Mucosa of gallbladder (tissue), 1 donor: ENCODE measurements at regions not wholly inside any gene's neighbourhood (a gene's known extent, or its start where the extent isn't known, plus 50 kb on each side); places are given as distances from the start of the nearest gene placed in this dataset.

Source experiments
- DNase-seq: peaks from one replicate; pipeline ENCODE4 v3.0.0-alpha.2; 2020; ENCODE audit warnings: low spot score
- donor health status: DM: no; HTN: no; CAD: no.

DNA sequence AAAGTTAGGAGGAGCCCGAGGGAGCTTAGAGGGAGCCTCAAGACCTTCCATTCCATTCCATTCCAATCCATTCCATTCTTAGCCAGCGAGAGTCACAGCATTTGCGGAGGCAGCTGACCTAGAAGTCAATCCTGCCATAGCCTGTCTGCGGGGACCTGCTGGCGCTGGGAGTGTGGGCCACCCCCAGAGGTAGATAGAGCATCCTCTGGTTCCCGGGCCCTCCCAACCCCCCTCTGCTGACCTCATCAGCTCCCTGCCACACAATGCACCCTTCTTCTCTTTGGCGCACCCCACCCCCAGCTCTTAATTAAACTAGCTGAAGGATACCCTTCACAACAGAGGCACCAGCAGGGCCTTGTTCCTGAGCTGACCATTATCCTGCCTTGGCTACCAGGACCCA lies 152.5 kb upstream of the ZMIZ1 start:
- DNase-seq, result no peak

- DNase-seq, result no peak
Measured at GRCh38 chr10:78919181-78919966, 149.4 kb upstream of the ZMIZ1 start.

DNA sequence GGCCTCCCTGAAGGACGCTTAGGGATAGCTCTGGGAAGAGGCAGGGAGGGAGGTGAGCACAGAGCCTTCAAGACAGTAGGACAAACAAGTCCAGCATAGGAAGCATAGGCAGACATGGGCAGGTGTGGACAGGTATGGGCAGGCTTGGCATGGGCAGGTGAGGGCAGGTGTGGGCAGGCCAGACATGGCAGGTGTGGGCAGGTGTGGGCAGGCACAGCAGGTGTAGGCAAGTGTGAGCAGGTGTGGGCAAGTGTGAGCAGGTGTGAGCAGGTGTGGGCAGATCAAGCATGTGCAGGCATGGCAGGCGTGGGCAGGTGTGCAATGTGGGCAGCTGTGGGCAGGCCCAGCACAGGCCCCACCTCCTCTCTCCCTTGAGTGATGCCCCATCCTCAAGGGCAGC lies 148.8 kb upstream of the ZMIZ1 start:
- no peak for DNase-seq

DNA sequence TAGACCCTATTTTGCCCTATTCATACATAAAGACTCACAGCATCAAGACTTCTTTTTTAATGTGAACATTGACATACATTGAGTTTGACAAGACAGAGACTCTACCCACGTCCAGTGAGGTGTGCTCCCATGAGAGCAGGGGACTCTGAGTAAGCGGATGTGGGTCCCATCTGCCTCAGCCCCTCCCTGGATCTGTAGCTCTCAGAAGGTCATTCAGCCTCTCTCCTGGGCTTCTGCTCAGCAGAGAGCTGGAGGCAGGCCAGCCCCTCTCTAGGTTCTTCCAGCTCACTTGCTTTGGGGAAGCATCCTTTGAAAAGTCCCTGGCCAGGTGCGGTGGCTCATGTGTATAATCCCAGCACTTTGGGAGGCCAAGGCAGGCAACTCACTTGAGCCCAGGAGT lies 146.9 kb upstream of the ZMIZ1 start:
- no peak for DNase-seq

- DNase-seq, result no peak
Measured at GRCh38 chr10:78923647-78924318, 145.0 kb upstream of the ZMIZ1 start.

DNA sequence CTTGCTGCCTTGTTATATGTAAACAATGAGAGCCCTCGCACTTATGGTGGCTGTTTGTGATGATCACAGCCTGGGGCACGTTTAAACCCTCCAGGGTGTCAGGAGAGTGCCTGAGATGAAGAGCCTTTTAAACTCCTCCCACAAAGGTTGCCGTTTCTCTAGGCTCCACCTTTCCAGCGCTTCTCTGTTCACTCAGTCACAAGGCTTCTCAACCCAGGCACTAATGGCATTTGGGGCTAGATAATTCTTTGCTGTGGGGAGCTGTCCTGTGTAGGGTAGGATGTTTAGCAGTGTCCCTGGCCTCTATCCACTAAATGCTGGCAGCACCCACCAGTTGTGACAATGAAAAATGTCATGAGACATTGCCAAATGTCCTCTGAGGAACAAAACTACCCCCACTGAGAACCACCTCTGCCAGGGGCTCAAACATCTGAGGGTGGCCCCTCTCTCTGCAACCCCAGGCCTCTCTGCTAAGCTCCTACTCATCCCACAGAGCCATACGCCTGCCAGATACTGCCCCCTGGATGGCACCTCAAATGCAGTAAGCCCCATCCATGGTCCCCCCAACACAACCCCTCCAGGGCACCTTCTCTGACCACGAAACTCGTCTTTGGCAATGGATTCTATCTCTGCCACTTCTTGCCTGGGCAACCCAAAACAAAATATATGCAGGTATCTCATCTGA lies 144.3 kb upstream of the ZMIZ1 start:
- no peak for DNase-seq

DNA sequence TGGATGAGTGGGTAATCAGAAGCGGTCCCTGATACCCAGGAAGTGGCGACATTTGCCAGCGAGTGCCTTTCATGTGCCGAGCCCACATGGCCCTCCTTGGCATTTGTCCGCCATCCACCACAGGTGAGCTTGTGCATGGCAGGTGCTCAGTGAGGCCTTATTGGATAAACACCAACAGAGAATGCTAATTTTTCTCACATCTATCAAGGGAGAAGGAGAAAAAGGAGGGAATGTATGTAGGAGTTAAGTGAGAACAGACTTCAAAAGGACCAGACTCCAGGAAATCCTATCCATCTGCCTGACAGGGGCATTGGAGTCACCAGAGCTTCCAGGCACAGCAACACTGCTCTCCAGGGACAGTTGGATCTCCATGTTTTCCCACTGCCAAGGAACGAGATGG lies 143.5 kb upstream of the ZMIZ1 start:
- DNase-seq, result no peak

DNA sequence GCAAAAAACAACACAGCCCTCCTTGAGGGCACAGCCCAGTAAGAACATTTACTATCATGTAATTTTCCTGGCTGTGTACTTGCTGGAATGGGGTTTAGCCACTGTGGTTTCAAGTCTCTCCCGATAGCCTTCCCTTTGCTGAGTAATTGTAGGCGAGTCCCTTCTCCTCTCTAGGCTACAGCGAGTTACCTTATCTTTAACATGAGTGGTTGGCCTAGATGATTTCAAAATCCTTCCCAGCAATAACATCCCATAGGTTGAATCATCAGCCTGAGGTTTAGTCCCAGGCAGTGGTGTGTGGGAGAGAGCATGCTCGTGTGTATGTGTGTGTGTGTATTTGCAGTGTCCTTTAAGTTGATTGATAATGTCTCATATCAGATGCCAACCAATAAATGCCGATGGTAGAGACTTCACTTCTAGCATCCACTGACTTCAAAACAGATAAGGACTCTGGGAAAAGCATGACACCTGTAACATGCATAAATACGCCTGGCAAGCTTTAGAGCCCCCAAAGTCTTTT lies 142.9 kb upstream of the ZMIZ1 start:
- DNase-seq, result no peak

GRCh38 chr10:78927257-78927995 lies 141.3 kb upstream of the ZMIZ1 start:
- no peak for DNase-seq

- no peak for DNase-seq
Measured at GRCh38 chr10:78928330-78928729, 140.4 kb upstream of the ZMIZ1 start.

- no peak for DNase-seq
Measured at GRCh38 chr10:78929541-78929940, 139.2 kb upstream of the ZMIZ1 start.

DNA sequence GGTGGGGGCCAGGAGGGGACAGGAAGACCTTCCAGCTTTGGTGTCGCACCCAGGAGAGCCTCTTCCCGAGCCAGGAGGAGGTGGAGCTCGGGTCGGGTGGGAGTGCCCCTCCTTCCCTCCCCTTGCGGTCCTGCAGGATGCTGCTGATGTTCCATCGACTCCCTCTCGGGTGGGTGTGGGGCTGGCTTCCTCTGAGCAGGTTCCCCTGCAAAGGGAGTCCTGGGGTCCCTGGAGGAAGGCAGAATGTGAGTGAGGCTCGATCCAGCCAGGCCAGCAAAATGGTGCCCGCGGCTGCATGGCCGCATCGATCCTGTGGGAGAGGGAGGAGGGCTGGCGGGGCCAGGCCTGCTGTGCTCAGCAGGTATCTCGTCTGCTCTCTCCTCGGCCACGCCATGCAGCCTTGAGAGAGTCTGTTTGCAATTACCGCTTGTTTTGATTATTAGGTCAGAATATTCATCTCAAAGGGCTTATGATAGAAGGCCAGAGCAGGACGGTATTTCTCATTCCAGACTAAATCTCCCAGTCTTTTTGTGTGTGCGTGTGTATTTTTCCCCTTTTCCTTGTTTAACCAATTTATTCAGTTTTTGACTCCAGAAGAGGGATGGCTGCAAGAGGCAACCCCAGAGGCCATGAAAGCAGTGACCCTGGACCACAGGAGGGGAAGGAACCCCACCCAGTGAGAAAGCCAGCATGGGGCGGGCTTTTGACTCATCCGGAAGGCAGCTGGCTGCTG lies 137.3 kb upstream of the ZMIZ1 start:
- DNase-seq, result peak; percentile 54

DNA sequence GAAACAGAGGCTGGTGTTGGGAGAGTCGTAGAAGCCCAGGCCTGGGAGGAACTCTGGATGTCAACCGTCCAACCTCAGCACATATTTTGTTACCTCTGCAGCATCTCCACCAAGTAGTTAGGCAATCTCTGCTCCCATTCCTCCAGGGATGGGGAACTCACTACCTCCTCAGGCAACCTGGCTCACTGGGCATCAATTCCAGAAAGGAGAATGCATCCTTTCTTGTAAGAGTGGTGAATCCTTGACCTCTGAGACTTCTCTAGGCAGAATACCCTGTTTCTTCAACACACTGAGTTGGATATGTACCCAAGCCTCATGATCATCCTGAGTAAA lies 136.7 kb upstream of the ZMIZ1 start:
- no peak for DNase-seq

GRCh38 chr10:78932861-78933260 lies 135.9 kb upstream of the ZMIZ1 start:
- no peak for DNase-seq

DNA sequence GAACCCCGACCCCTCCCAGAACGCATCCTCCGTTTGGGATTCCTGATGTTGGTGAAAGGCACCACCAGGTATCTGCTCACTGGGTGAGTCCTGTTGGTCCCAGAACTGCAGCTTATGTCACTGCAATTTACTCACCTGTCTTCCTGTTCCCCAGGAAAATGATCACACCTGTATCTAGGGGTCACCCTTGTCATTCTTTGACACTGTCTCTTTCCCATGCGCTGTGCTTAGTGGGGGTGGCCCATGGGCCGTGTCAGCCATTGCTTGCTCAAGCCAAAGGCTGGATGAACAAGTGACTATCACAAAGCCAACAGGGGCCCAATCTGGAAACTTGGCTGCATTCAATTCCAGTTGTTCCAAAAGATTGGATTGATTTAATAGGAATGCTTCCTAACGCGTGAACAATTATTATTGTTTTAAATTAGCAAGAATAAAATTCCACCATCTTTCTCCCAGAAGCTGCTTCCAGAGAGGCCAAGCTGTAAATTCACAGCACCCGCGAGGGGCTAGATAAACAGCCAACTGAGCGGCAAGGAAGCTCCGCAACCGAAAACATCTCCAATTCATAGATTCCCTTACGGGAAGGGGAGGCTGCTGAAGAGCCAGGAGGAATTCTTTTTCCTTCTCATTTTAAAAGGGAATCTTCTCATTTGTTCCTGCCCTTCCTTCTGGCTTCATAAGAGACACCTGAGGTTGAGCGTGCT lies 134.8 kb upstream of the ZMIZ1 start:
- DNase-seq, result no peak

GRCh38 chr10:78934532-78934898 lies 134.3 kb upstream of the ZMIZ1 start:
- DNase-seq, result no peak

- no peak for DNase-seq
Measured at GRCh38 chr10:78934994-78935602, 133.7 kb upstream of the ZMIZ1 start.

DNA sequence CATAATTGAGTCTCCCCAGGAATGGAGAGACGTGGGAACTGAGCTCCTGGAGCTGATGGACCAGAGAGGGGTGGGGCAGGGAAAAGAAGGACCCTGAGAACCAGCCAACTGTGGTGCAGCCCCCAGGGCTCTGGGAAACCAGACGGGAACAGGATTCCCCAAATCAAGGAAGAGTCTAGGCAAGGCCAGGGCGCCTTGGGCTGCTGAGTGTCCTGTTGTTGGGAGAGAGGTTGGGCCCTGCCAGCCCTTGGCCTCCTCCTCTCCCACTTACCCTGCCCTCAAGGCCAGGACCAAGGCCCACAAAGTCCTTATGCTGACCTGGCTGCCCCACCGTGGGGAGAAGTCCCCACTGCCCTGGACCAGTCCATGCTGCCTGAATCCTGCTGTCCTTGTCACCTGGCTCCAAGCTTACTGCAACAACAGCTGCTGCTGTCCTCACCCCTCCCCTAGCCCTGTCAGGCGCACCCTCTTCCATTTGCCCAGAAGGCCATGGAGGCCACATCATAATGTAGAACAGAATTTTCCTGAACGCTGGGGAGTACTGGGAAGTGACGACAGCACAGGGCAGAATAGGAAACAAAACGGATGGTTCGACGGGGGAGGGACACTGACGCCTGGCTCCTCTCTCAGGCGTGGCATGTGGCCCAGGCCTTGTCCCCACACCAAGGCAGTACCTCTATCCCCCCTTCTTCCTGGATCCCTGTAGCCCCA lies 132.9 kb upstream of the ZMIZ1 start:
- no peak for DNase-seq

- no peak for DNase-seq
Measured at GRCh38 chr10:78936412-78937342, 132.1 kb upstream of the ZMIZ1 start.
